ENCODE measurements at regions not wholly inside any gene's neighbourhood (a gene's known extent, or its start where the extent isn't known, plus 50 kb on each side); places are given as distances from the start of the nearest gene placed in this dataset.

DNA sequence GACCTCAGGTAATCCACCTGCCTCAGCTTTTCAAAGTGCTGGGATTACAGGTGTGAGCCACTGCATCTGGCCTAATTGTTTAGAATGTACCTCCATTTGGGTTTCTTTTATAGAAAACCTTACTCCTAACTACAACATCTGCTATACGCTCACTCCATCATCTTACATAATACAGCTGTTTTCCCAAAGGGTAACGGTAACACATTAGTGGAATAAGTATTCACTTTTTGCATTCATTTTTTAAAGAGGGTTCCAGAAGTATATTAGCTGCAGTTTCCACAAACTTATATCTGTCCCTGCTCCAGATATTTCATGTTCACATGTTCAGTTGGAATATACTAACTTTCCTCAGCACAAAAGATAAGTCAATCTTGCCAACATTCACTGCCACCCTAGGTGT is 640.1 kb upstream of the FSHR start:
- H3K4me3 ChIP-seq (ENCODE audit: control insufficient read depth in 2 of 3, extremely low read depth in 1 of 3, insufficient read depth in 2 of 3, low read depth in 1 of 3, low read length in 3 of 3) = no peak overlapping the region
- H3K9me3 ChIP-seq (ENCODE audit: control insufficient read depth, low read depth, low read length) = no peaks in the 10 kb centered on the region
- TF ChIP-seq, protein P1, sequence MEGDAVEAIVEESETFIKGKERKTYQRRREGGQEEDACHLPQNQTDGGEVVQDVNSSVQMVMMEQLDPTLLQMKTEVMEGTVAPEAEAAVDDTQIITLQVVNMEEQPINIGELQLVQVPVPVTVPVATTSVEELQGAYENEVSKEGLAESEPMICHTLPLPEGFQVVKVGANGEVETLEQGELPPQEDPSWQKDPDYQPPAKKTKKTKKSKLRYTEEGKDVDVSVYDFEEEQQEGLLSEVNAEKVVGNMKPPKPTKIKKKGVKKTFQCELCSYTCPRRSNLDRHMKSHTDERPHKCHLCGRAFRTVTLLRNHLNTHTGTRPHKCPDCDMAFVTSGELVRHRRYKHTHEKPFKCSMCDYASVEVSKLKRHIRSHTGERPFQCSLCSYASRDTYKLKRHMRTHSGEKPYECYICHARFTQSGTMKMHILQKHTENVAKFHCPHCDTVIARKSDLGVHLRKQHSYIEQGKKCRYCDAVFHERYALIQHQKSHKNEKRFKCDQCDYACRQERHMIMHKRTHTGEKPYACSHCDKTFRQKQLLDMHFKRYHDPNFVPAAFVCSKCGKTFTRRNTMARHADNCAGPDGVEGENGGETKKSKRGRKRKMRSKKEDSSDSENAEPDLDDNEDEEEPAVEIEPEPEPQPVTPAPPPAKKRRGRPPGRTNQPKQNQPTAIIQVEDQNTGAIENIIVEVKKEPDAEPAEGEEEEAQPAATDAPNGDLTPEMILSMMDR (optimal IDR thresholded peaks at IDR 0.05 in 1 of 3, IDR thresholded peaks at IDR 0.05 in 1 of 3, conservative IDR thresholded peaks at IDR 0.05 in 1 of 3; ENCODE audit: extremely low read depth in 1 of 3, insufficient read depth in 2 of 3, low read length in 3 of 3) = no peak
- TF ChIP-seq EZH2 (IDR thresholded peaks at IDR 0.05; ENCODE audit: low read length) = no peak
- FAIRE-seq (no peak), DNase-seq (ENCODE audit: low read depth, low spot score) (no peak)
- no peaks in the 10 kb centered on the region for H4K20me1 ChIP-seq (ENCODE audit: control insufficient read depth, extremely low read depth, insufficient read depth, low read length)
- dilution Hi-C loops (cut with MboI; ENCODE audit: extremely low pct_ligation_motif_present, low sequenced_read_pairs) = no loop called here
- no peaks in the 10 kb centered on the region for H3K36me3 ChIP-seq (ENCODE audit: control insufficient read depth in 2 of 2, extremely low read depth in 1 of 2, insufficient read depth in 2 of 2, low read length in 2 of 2)
- H3K4me1 ChIP-seq (ENCODE audit: control insufficient read depth, extremely low read depth, insufficient read depth, low read length) = no peaks in the 10 kb centered on the region
- no peak overlapping the region for H3K9ac ChIP-seq (ENCODE audit: control insufficient read depth, extremely low read depth, insufficient read depth, low read length)
- H3K27ac ChIP-seq (ENCODE audit: control insufficient read depth, insufficient read depth, low read length) = no peak overlapping the region
- H3K4me2 ChIP-seq (ENCODE audit: control insufficient read depth, extremely low read depth, insufficient read depth, low read depth, low read length) = no peak overlapping the region
- H3K27me3 ChIP-seq (ENCODE audit: control insufficient read depth, extremely low read depth, insufficient read depth, low read length) = no peaks in the 10 kb centered on the region
- H2AFZ ChIP-seq (ENCODE audit: control insufficient read depth, low read length) = no peak overlapping the region
- H3K9me1 ChIP-seq (ENCODE audit: control insufficient read depth, extremely low read depth, insufficient read depth, low read length) = no peaks in the 10 kb centered on the region
- no peaks in the 10 kb centered on the region for H3K79me2 ChIP-seq (ENCODE audit: control insufficient read depth, insufficient read depth, low read length)

DNA sequence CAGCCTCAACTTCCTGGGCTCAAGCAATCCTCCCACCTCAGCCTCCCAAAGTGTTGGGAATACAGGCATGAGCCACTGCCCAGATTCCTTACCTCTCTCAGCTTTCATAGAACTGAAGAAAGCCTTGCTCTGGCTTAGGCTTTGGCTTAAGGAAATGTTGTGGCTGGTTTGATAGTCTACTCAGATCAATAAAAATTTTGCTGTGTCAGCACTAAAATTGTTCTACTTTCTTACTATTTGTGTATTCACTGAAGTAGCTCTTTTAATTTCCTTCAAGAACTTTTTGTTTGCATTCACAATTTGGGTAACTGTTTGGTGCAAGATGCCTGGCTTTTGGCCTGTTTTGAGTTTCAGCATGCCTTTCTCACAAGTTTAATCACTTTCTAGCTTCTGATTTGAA is 634.0 kb upstream of the FSHR start:
- Histone ChIP-seq H3K9me1 (ENCODE audit: control insufficient read depth, extremely low read depth, insufficient read depth, low read length) (no peaks in the 10 kb centered on the region), H4K20me1 (ENCODE audit: control insufficient read depth, extremely low read depth, insufficient read depth, low read length) (no peaks in the 10 kb centered on the region), H2AFZ (ENCODE audit: control insufficient read depth, low read length) (no peak overlapping the region), H3K9me3 (ENCODE audit: control insufficient read depth, low read depth, low read length) (no peaks in the 10 kb centered on the region), H3K79me2 (ENCODE audit: control insufficient read depth, insufficient read depth, low read length) (no peaks in the 10 kb centered on the region), H3K4me2 (ENCODE audit: control insufficient read depth, extremely low read depth, insufficient read depth, low read depth, low read length) (no peak overlapping the region), H3K27me3 (ENCODE audit: control insufficient read depth, extremely low read depth, insufficient read depth, low read length) (no peaks in the 10 kb centered on the region), H3K27ac (ENCODE audit: control insufficient read depth, insufficient read depth, low read length) (no peak overlapping the region), H3K4me3 (ENCODE audit: control insufficient read depth in 2 of 3, extremely low read depth in 1 of 3, insufficient read depth in 2 of 3, low read depth in 1 of 3, low read length in 3 of 3) (no peak overlapping the region), H3K36me3 (ENCODE audit: control insufficient read depth in 2 of 2, extremely low read depth in 1 of 2, insufficient read depth in 2 of 2, low read length in 2 of 2) (no peaks in the 10 kb centered on the region), H3K9ac (ENCODE audit: control insufficient read depth, extremely low read depth, insufficient read depth, low read length) (no peak overlapping the region), H3K4me1 (ENCODE audit: control insufficient read depth, extremely low read depth, insufficient read depth, low read length) (no peaks in the 10 kb centered on the region)
- FAIRE-seq = no peak
- DNase-seq (ENCODE audit: low read depth, low spot score) = no peak
- TF ChIP-seq, protein P1 (optimal IDR thresholded peaks at IDR 0.05 in 1 of 3, IDR thresholded peaks at IDR 0.05 in 1 of 3, conservative IDR thresholded peaks at IDR 0.05 in 1 of 3; ENCODE audit: extremely low read depth in 1 of 3, insufficient read depth in 2 of 3, low read length in 3 of 3) = no peak
- no peak for TF ChIP-seq EZH2 (IDR thresholded peaks at IDR 0.05; ENCODE audit: low read length)
- dilution Hi-C loops (cut with MboI; ENCODE audit: extremely low pct_ligation_motif_present, low sequenced_read_pairs) = no loop called here
